ENCODE measurements at regions not wholly inside any gene's neighbourhood (a gene's known extent, or its start where the extent isn't known, plus 50 kb on each side); places are given as distances from the start of the nearest gene placed in this dataset. TPM values are rescaled to one million over a fixed set of nuclear protein-coding genes. Genes with fewer than 3 reads are reported as not detected.
"Not testable (repeated sequence)": the region's sequence is repeated elsewhere in the genome, so short reads cannot be mapped to it uniquely, and the experiment has no call there.

DNA sequence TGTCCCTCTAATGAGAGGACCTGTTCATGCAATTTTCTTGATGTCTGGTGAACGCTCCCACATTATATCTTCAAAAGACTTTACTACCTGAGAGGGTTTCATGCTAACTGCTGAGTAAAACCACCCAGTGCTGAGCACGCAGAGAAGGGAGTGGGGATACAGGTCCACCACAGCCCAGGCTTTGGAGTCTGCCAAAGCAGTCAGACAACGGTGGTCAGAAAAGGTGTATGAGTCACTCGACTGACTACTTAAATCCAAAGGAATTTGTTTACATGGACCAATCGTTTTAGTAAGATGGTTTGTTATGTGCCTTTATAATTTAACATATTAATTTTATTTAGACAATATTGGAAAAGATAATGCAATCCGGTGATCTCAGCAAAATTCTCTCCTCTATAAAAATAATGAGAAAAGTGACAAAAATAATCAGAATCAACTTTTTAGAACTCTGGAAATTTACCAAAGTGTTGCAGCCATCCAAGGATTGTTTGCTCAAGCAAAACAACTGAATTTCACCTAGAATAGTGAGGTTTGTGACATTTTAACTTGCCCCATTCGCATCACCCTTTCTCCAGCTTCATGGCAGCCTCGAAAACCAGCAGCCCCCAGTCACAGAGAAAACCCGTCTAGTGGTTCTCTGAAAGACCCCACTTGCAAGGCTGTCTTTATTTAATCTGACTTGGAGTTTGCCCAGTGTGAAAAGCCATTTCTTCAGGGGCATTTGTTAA, 52.1 kb upstream of the PLGLB2 start:
- H3K79me2 ChIP-seq (ENCODE audit: insufficient read depth, low read length); POLR2A ChIA-PET; in situ Hi-C loops (cut with HindIII; ENCODE audit: extremely low pct_ligation_motif_present, low pct_unique_long_range_greater_than_20kb); H3K4me3 ChIP-seq (replicated peaks in 1 of 3; ENCODE audit: insufficient read depth in 1 of 3, low read depth in 2 of 3, low read length in 3 of 3); H3K9me3 ChIP-seq (ENCODE audit: low read length); H3K36me3 ChIP-seq (replicated peaks in 1 of 2; ENCODE audit: control insufficient read depth in 1 of 2, insufficient read depth in 2 of 2, low read length in 2 of 2); BruUV-seq (replicated peaks); H2AFZ ChIP-seq (ENCODE audit: low read length); H3K9ac ChIP-seq (ENCODE audit: insufficient read depth, low read depth, low read length); H3K27me3 ChIP-seq (ENCODE audit: control insufficient read depth in 1 of 2, insufficient read depth in 2 of 2, low read length in 2 of 2); intact Hi-C loops (cut with micrococcal nuclease; ENCODE audit: unreplicated experiment); H3K4me1 ChIP-seq (ENCODE audit: insufficient read depth, low read length); H4K20me1 ChIP-seq (ENCODE audit: insufficient read depth, low read length); H3K27ac ChIP-seq (ENCODE audit: extremely low read length, insufficient read depth, low read length); CTCF ChIA-PET (ENCODE audit: low intra/inter-chr PET ratio, low total read pairs): not testable (repeated sequence)
- ATAC-seq (peak; percentile 91), DNase-seq (ENCODE audit: low spot score) (peak; percentile 53), FAIRE-seq (peak; percentile 8)
- TF ChIP-seq, protein P1, sequence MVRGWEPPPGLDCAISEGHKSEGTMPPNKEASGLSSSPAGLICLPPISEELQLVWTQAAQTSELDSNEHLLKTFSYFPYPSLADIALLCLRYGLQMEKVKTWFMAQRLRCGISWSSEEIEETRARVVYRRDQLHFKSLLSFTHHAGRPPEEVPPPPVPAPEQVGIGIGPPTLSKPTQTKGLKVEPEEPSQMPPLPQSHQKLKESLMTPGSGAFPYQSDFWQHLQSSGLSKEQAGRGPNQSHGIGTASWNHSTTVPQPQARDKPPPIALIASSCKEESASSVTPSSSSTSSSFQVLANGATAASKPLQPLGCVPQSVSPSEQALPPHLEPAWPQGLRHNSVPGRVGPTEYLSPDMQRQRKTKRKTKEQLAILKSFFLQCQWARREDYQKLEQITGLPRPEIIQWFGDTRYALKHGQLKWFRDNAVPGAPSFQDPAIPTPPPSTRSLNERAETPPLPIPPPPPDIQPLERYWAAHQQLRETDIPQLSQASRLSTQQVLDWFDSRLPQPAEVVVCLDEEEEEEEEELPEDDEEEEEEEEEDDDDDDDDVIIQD (CRISPR knock-in tag; IDR thresholded peaks at IDR 0.05; ENCODE audit: low read depth): 0 out of 2 replicates have a peak, but pooled peaks have one; percentile 38
- TF ChIP-seq FOSL2 (CRISPR knock-in tag; IDR thresholded peaks at IDR 0.05): peak; percentile 88
- peak overlapping the region; percentile 23; the same call in 1 of the 2 replicates for H3K4me2 ChIP-seq (ENCODE audit: low read depth, low read length)
- WGBS (ENCODE audit: low lambda C conversion rate): 40% methylated on average over 9 of the region's 9 CpGs

MicroRNA genes in the stretch of these regions (microRNA counts, 767-probe panel; counts per million panel counts)
- microRNA hsa-miR-4435: not detected

Small RNA genes lying in the stretch of these regions (microRNA-seq; reads per million reads assigned to microRNA genes)
- gene MIR4771-1: not detected

Small RNA genes lying in the stretch of these regions (small RNA-seq; reads per million reads assigned to genes)
- gene MIR4771-1 (ENCODE audit: insufficient read depth in 2 of 3, insufficient read length in 3 of 3, low read depth in 2 of 3, low replicate concordance in 1 of 3): 0 reads per million in 3 experiments
